ENCODE measurements at regions not wholly inside any gene's neighbourhood (a gene's known extent, or its start where the extent isn't known, plus 50 kb on each side); places are given as distances from the start of the nearest gene placed in this dataset.

- no peak for TF ChIP-seq POLR2A (IDR thresholded peaks at IDR 0.05)
- TF ChIP-seq CTCF (IDR thresholded peaks at IDR 0.05): no peak
These were observed 319.8 kb downstream of the RND3 start for GRCh38 chr2:150167711-150168110.
